GM21576 (cell line): ENCODE measurements at regions not wholly inside any gene's neighbourhood (a gene's known extent, or its start where the extent isn't known, plus 50 kb on each side); places are given as distances from the start of the nearest gene placed in this dataset.
"Not testable (repeated sequence)": the region's sequence is repeated elsewhere in the genome, so short reads cannot be mapped to it uniquely, and the experiment has no call there.

ENCODE experiments used
- ATAC-seq: cut with Tn5 transposase; IDR thresholded peaks from one replicate; pipeline ENCODE4 v1.9.1; 2021; ENCODE audit warnings: mild to moderate bottlenecking, moderate library complexity; ENCODE audit not compliant: unreplicated experiment

DNA sequence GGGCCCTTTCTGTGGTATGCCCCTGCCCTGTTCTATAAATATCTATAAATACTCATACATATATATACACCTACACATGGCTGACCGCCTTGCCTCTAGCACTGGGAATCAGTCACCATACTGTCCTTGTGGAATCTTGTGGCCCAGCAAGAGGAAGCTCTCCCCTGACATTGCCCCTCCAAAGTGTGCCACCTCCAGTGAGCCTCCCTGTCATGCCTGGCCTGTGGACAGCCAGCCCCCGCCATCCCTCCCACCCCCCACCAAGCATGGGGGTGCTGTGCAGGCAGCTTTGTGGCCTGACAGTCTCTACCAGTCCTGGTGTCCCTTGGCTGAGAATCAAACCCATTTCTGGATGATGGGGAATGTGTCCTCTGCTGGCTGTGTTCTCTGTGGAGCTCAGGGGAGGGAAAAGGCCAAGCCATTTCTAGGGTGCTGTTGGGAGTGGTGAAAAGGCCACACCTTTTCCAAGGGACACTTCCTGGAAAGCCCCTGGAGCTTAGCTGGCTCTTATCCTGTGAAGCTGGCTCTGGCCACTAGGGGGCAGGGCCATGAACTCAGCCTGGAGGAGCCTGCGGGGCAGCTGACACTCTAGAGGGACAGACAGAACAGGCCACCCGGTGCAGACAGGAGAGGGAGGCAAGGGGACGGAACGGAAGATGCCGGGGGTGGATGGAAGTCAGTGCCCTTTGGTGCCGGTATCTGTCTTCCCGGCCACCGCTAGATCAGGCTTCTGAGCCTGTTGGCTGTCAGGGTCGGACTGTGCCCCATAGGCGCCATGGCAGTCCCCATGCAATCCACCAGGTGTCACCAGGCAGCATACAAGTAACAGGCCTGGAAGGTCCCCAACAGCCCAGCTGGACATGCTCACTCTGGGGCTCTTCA is 167.2 kb downstream of the TBC1D2B start:
- ATAC-seq: not testable (repeated sequence)

GRCh38 chr15:77909182-77909940 is 168.2 kb downstream of the TBC1D2B start:
- no peak for ATAC-seq

DNA sequence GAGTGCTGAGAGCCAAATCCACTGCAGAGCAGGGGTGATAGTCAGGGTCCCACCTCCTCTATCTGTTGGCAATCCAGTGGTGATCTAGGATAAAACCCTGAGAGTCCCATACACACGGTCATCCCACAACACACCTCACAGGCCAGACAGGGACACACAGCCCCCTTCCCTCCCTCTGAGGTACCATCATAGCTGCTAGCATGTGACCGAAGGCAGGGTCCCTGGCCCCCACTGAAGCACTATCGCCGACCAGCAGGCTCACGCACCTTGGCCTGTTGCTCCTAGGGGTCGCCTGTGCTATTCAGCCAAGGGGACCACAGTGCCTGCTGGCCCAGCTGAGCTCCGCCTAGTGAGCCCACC is 168.8 kb downstream of the TBC1D2B start:
- ATAC-seq: not testable (repeated sequence)

DNA sequence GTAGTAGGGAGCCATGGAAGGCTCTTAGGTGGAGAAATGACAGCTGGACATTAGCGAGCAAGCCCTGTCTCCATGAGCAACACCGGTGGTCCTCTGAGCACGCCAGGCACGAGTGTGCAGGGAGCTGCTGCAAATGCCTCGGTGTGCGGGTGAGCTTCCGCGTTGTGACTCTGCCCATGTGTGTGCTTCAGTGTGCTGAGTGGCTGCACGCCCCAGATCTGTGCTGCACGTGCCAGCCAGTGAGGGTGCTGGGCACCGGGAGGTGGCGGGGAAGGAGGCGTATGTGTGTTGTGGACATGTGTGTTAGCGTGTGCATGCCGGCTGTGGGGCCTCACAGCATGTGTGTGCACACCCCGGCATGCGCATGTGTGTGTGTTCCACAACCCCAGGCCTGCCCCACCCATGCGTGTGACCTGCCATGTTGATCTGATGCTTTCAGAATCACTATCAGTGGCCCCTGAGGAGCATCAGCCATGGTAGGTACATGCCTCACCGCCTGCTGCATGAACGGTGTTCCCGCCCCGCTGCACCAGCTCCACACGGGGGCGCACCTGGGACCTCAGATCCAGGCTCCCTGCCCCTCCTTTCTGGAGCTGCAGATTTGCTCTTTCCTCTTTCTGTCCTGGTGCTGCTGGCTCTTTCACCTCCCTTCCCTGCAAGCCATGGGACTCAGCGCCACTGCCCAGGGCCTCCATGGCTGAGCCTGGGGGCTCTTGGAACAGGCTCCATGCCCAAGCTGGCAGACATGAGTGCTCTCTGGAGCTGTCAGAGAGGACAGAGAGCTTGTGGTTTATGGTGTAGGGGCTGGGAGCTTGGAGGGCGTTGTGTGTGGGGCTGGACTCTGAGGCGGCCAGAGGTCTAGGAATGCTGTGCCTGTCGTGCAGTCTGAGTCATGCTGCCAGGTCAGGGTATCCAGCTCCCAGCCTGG is 169.4 kb downstream of the TBC1D2B start:
- no peak for ATAC-seq

DNA sequence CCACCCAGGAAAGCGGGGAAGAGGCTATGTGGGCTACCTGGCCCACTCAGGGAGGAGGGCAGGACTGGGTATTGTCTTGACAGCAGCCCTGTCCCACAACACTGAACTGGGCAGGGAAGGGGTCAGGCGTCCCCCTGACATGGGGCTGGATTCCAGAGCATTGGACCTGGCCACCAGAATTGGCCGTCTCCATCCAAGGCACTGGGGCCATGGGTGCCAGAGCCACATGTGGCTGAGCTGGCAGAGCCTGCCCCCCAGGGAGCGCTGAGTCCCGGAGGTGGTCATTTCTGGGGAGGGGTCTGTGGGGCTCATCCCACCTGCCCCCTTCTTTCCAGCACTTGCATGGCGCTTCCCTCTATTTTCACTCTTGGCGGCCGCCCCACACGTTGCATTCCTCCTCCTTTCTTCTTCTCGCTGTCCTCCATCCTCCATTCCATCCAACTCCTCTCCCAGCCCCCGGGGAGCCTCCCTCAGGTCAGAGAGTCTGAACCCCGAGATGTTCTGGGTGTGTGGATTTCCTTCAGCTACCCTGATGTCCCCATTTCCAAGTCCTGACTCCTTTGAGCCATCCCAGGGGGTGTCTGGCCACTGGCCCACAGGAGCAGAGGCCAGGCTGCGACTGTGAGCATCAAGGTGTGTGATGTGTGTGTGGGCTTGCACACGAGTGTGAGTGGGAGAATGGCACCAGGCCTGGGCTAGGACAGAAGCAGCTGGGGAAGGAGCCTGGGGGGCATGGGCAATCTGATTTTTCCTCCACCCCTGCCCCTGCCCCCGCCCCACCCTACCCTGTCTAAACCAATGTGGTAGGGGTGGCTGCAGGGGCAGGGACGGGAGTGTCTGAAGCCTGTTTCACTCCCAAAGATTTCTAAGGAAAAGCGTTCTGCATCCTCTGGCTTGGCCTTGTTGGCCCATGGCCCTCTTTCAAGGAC is 171.2 kb downstream of the TBC1D2B start:
- not testable (repeated sequence) for ATAC-seq

DNA sequence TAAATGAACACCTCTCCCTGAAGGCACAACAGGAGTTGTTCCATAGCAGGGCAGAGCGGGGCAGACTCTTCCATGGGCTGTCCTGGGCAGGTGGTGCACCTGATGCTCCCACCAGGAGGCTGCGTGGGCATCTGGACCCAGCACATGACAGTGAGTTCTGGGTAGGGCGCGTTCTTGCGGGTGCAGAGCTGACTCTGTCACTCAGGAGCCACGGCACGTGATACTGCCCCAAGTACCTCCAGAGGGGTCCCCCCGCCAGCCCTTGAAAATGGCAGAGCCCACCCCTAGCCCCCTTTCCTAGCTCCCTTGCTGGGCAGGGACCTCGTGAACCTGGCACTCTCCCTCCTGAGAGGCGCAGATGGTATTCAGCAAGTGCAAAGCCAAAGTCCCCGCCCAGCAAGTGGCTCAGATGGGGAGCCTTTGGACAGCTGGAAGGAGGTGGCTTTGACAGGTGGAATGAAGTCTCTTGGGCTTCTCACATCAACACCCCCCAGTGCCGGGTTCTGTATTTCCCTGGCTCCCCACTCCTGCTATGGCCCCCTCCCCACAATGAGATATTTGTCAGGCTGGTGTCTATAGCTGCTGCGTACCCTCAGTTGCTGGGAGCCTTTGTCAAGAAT is 172.1 kb downstream of the TBC1D2B start:
- ATAC-seq: no peak

- ATAC-seq: no peak
Measured at GRCh38 chr15:77904901-77905300, 172.6 kb downstream of the TBC1D2B start.

- no peak for ATAC-seq
Measured at GRCh38 chr15:77904436-77904821, 173.1 kb downstream of the TBC1D2B start.

DNA sequence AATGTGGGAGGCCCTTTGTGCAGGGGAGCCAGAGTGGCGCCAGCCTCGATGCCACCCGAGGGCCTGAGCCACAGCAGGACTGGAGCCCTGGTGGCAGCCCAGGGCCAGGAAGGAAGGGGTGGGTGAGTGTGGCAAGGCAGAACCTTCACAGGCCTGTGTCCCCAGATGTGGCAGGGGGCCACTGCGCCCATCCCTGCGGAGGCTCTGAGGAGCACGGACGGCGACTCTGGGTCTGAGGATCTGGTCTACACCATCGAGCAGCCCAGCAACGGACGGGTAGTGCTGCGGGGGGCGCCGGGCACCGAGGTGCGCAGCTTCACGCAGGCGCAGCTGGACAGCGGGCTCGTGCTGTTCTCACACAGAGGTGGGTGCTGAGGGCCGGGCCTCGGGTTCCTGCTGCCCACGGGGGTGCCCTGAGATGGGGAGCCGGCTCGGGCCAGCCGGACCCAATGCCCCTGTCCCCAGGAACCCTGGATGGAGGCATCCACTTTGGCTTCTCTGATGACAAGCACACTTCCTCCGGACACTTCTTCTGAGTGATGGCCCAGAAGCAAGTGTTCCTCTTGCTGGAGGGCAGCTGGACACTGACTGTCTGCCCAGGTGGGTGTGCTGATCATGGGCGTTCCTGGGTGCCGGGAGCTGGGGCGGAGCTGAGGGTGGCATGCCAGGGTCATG is 173.6 kb downstream of the TBC1D2B start:
- ATAC-seq: not testable (repeated sequence)

DNA sequence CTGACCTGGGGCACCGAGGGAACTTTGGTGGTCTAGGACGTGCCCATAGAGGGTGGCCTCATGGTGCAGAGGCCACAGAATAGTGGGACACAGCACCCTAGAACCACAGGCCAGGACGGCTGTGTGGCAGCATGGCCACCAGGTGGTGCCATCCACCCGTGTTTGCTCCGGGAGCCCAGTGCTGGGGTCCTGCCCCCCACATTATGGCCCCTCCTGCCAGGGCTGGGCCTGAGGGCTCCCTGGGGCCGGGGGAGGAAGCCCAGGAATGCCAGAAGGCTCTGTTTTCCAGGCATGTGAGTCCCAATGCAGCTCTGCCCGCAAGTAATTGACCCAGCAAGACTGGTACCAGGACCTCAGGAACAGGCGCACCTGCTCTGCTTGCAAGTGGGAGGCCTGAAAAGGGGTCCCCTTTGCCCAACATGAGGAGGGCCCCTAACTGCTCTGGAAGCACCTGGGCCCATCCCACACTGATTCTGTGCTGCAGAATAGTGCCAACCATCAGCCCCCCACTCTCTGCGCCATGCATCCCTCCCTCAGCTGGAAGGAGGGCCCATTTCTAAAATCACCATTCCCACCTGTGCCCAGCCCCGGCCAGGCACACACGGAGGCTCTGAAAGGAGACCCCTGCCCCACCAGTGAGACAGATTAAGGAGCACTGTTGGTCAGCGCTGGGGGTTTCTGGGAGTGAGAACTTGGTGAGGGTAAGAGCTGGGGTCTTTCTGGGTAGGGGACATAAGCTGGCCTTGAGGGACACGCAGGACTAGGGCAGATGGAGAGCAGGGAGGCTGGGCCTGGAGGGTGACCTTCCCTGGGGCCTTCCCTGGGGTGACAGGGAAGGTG is 174.4 kb downstream of the TBC1D2B start:
- ATAC-seq: not testable (repeated sequence)

DNA sequence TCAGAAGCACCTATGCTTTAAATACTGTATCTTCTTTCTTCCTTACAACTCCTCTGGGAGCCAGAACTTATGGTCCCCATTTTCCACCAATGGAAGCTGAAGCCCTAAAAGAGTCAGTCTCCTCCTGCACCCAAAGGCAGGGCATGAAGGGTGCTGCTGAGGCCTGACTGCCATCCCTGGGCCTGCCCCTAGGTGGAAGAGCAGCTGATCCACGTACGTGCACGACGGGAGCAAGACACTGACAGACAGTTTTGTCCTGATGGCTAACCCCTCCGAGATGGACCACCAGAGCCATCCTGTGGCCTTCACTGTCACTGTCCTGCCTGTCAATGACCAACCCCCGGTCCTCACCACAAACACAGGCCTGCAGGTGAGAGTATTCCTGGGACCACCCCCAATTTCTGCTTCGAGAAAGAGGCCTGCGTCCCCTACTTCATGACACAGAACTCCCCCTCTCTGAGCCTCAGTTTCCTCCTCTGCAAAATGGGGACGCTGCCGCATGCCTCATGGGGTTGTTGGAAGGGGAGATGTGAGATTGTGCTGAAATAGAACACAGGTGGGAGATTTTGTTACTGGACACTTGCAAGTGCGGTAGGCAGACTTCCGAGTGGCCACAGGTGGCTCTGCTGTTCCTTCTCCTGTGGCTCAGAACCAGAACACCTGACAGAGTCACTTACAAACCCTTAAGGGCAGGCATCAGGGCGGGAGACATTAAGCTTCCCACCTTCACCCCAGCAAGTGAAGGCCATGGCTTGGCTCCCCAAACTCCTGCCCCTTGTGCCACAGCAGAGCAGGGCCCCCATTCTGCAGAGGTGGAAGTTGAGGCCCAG is 175.4 kb downstream of the TBC1D2B start:
- no peak for ATAC-seq

GRCh38 chr15:77901251-77901881 is 176.1 kb downstream of the TBC1D2B start:
- no peak for ATAC-seq

DNA sequence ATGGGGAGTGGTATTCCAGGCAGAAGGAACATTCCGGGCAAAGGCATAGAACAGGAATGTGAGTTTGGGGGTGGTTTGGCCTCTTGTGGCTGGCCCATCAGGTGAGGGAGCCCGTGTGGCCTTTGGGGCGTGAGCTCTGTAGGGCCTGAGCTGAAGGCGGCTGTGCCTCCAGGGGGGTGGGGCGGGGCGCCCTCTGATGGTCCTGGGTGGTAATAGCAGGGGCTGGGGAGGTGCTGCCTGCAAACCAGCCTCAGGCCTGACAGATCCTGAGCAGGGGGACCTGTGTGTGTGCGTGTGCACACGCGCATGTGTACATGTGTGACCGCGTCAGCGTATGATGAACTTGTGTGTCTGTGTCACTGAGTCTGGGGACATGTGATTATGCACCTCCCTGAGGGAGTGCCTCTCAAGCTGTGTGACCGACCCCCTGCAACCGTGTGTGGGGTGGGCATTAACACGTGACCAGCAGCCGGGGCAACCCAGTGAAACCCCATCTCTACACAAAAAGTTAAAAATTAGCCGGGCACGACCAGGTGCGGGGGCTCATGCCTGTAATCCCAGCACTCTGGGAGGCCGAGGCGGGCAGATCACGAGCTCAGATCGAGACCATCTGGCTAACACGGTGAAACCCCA is 177.1 kb downstream of the TBC1D2B start:
- ATAC-seq: not testable (repeated sequence)

DNA sequence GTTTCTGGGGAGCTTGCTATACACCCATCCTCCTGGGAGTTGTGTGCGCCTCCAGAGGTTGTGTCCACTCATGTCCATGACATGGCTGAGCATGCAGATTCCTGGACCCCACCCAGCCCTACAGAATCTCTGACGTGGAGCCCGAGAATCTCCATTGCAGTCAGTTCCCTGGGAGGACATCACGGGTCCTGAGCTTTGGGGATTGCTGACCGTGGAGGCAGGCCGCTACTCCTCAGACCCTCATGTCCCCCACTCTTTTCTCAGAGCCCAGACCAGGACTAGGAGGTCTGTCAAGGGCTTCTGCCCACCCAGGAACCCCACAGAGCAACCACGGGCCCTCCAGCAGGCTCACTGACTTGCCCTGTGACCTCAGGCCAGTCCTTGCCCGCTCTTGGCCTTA is 177.7 kb downstream of the TBC1D2B start:
- not testable (repeated sequence) for ATAC-seq

DNA sequence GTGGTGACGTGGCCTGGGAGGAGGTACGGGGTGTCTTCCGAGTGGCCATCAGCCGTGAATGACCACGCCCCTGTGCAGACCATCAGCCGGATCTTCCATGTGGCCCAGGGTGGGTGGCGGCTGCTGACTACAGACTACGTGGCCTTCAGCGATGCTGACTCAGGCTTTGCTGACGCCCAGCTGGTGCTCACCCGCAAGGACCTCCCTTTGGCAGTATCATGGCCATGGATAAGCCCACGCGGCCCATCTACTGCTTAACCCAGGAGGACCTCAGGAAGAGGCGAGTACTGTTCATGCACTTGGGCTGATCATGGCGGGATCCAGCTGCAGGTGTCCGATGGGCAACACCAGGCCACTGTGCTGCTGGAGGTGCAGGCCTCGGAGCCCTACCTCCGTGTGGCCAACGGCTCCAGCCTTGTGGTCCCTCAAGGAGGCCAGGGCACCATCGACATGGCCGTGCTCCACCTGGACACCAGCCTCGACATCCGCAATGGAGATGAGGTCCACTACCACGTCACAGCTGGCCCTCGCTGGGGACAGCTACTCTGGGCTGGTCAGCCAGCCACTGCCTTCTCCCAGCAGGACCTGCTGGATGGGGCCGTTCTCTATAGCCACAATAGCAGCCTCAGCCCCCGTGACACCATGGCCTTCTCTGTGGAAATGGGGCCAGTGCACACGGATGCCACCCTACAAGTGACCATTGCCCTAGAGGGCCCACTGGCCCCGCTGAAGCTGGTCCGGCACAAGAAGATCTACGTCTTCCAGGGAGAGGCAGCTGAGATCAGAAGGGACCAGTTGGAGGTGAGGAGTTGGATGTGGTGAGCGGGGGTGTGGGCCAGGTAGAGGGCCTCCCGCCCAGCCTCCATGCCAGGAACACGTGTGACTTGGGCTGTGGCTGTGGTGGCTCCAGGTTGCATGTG is 178.4 kb downstream of the TBC1D2B start:
- no peak for ATAC-seq
